Fibroblast of lung (primary cell): ENCODE measurements at regions not wholly inside any gene's neighbourhood (a gene's known extent, or its start where the extent isn't known, plus 50 kb on each side); places are given as distances from the start of the nearest gene placed in this dataset.

ENCODE experiments used
- DNase-seq, 2 donors: peaks; one replicate each; pipeline versions ENCODE4 v3.0.0 to v3.0.0-alpha.2; 2010; ENCODE audit warnings: low read depth in 2 of 2
- H2AFZ ChIP-seq: 2 replicates; pipeline ENCODE4 v1.5.1; 2012; ENCODE audit warnings: low read length, control low read depth, inconsistent platforms
- H3K27ac ChIP-seq: 2 replicates; pipeline ENCODE4 v1.5.1; 2011; ENCODE audit warnings: low read length, control low read depth; ENCODE audit not compliant: insufficient read depth
- H3K27me3 ChIP-seq: 2 replicates; pipeline ENCODE4 v1.5.1; 2011; ENCODE audit warnings: mild to moderate bottlenecking, low read length; ENCODE audit not compliant: control insufficient read depth, insufficient read depth
- H3K36me3 ChIP-seq: 2 replicates; pipeline ENCODE4 v1.5.1; 2011; ENCODE audit warnings: low read length; ENCODE audit not compliant: control insufficient read depth, insufficient read depth
- H3K4me1 ChIP-seq: 2 replicates; pipeline ENCODE4 v1.5.1; 2011; ENCODE audit warnings: low read length; ENCODE audit not compliant: control insufficient read depth, insufficient read depth; ENCODE audit errors: extremely low read depth
- H3K4me2 ChIP-seq: 2 replicates; pipeline ENCODE4 v1.5.1; 2011; ENCODE audit warnings: low read length, control low read depth; ENCODE audit not compliant: insufficient read depth; ENCODE audit errors: extremely low read depth
- H3K4me3 ChIP-seq, 4 experiments: fragments of 200-600 bp in 1 of 4; sonication (generic) in 1 of 4; replicated peaks in 1 of 4; 2 replicates each; pipeline ENCODE4 v1.5.1; 2011 to 2016; ENCODE audit warnings: low read length in 4 of 4, low read depth in 3 of 4, mild to moderate bottlenecking in 3 of 4, control low read depth in 2 of 4, inconsistent platforms in 1 of 4, mixed read lengths in 1 of 4; ENCODE audit not compliant: insufficient read depth in 1 of 4; ENCODE audit errors: control extremely low read depth in 1 of 4
- H3K79me2 ChIP-seq: 2 replicates; pipeline ENCODE4 v1.5.1; 2012; ENCODE audit warnings: mild to moderate bottlenecking, low read length, inconsistent platforms; ENCODE audit not compliant: control insufficient read depth, insufficient read depth
- H3K9ac ChIP-seq: 2 replicates; pipeline ENCODE4 v1.5.1; 2011; ENCODE audit warnings: mild to moderate bottlenecking, low read length, control low read depth; ENCODE audit not compliant: insufficient read depth
- H3K9me3 ChIP-seq: 2 replicates; pipeline ENCODE4 v1.5.1; 2012; ENCODE audit warnings: low read depth, low read length; ENCODE audit not compliant: control insufficient read depth, insufficient read depth
- H4K20me1 ChIP-seq: 2 replicates; pipeline ENCODE4 v1.5.1; 2011; ENCODE audit warnings: low read length; ENCODE audit not compliant: control insufficient read depth, insufficient read depth; ENCODE audit errors: extremely low read depth
- EZH2 ChIP-seq: IDR thresholded peaks from 2 replicates; pipeline ENCODE4 v1.5.1; 2012; ENCODE audit warnings: low read length, control low read depth, mild to moderate bottlenecking; ENCODE audit errors: missing control alignments
- TF ChIP-seq, protein P1 (sequence below), 2 donors: IDR thresholded peaks in 1 of 2; conservative IDR thresholded peaks in 1 of 2; 1 replicate in 1 of 2; 2 replicates in 1 of 2; pipeline ENCODE4 v1.5.1; 2011 to 2012; ENCODE audit warnings: low read length in 2 of 2, control low read depth in 1 of 2, inconsistent platforms in 1 of 2, low read depth in 1 of 2, mild to moderate bottlenecking in 1 of 2

DNA sequence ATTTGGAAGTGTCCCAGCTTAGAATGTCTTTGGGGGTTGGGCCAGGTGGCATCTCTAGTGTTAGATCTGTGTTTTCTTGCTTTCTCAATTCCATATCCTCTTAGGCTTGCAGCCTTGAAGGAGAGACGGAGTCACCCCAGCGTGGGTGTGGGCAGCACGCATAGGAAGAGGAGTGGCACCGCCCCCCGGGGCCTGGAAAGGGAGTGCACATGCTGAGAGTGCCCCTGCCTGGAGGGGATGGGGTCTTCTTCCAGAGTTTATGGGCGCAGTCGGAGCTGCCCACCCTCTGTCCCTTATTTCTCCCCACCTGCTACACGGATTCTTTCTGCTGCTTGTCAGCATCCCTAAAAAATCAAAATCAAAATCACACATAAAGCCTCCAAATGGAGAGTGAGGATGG, 309.7 kb downstream of the QKI start:
- H4K20me1 ChIP-seq = no peaks in the 10 kb centered on the region
- H3K27ac ChIP-seq = no peak overlapping the region
- no peak overlapping the region for H3K9ac ChIP-seq
- no peaks in the 10 kb centered on the region for H3K36me3 ChIP-seq
- H2AFZ ChIP-seq = no peak overlapping the region
- TF ChIP-seq EZH2 = no peak
- TF ChIP-seq, protein P1, sequence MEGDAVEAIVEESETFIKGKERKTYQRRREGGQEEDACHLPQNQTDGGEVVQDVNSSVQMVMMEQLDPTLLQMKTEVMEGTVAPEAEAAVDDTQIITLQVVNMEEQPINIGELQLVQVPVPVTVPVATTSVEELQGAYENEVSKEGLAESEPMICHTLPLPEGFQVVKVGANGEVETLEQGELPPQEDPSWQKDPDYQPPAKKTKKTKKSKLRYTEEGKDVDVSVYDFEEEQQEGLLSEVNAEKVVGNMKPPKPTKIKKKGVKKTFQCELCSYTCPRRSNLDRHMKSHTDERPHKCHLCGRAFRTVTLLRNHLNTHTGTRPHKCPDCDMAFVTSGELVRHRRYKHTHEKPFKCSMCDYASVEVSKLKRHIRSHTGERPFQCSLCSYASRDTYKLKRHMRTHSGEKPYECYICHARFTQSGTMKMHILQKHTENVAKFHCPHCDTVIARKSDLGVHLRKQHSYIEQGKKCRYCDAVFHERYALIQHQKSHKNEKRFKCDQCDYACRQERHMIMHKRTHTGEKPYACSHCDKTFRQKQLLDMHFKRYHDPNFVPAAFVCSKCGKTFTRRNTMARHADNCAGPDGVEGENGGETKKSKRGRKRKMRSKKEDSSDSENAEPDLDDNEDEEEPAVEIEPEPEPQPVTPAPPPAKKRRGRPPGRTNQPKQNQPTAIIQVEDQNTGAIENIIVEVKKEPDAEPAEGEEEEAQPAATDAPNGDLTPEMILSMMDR (conservative IDR thresholded peaks at IDR 0.05 in 1 of 2, IDR thresholded peaks at IDR 0.05 in 1 of 2; ENCODE audit: low read depth in 1 of 2, low read length in 2 of 2) = no peak
- H3K79me2 ChIP-seq = no peaks in the 10 kb centered on the region
- H3K27me3 ChIP-seq = no peaks in the 10 kb centered on the region
- H3K4me2 ChIP-seq = no peak overlapping the region
- no peaks in the 10 kb centered on the region for H3K4me1 ChIP-seq
- no peak for DNase-seq
- H3K9me3 ChIP-seq = no peaks in the 10 kb centered on the region
- H3K4me3 ChIP-seq = no peak overlapping the region

DNA sequence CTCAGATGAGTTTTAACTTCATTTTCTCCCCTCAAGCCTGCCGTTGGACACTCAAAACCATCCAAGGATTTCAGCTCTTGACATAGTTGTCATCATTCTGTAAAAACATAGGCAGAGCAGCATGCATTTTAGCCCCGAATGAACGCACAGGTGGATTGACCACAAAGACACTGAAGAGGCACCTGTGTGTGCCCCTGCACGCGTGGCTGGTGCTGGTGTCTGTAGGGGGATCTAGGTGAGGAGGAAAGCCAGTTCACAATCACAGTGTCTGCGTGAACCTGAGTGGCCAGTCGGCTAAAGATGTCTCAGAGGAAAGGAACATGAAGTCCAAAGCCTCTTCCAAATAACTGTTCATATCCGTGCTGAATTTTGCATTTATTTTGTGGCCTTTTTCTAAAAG, 309.2 kb downstream of the QKI start:
- Histone ChIP-seq H2AFZ (no peak overlapping the region), H3K27ac (no peak overlapping the region), H3K79me2 (no peaks in the 10 kb centered on the region), H4K20me1 (no peaks in the 10 kb centered on the region), H3K4me2 (no peak overlapping the region), H3K4me1 (no peaks in the 10 kb centered on the region), H3K36me3 (no peaks in the 10 kb centered on the region), H3K27me3 (no peaks in the 10 kb centered on the region), H3K9me3 (no peaks in the 10 kb centered on the region), H3K4me3 (no peak overlapping the region), H3K9ac (no peak overlapping the region)
- no peak for TF ChIP-seq EZH2
- TF ChIP-seq, protein P1 (conservative IDR thresholded peaks at IDR 0.05 in 1 of 2, IDR thresholded peaks at IDR 0.05 in 1 of 2; ENCODE audit: low read depth in 1 of 2, low read length in 2 of 2) = no peak
- DNase-seq = no peak

DNA sequence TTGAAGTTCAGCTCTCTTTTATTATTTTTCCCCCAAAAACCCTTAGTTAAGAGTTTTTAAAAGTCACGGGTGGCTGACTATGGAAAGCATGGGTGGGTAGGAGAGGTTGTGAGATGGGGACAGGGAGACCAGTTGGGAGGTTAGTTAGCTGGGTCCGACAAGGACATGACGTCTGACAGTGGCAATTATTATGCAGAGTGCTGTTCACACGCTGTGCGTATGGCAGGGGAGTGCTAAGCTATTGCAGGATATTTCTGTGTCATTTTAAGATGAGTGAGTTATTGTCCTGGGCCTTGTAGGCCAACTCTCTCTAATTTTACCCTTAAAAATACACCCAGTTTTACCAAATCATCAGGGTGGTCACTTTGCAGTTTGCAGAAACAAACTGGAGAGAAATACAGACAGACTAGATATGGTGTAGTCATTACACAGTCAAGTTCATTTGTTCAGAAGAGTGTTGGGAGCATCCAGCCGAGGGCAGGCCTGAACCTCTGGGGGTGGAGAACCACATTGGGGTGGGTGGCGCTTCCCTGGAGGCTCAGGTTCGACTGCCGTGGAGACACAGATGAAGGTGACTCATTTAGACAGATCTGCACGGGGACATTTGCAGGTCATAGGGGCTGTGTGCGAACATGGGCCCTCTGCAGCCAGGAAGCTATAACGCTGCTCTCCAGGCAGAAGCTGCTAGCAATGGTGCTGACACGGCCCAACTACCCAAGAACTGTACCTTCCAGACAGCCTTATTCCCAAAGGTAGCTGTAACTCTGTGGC, 307.6 kb downstream of the QKI start:
- Histone ChIP-seq H3K36me3 (no peaks in the 10 kb centered on the region), H3K27ac (no peak overlapping the region), H3K9ac (no peak overlapping the region), H3K27me3 (no peaks in the 10 kb centered on the region), H4K20me1 (no peaks in the 10 kb centered on the region), H2AFZ (no peak overlapping the region), H3K4me1 (no peaks in the 10 kb centered on the region), H3K9me3 (no peaks in the 10 kb centered on the region), H3K4me2 (no peak overlapping the region), H3K4me3 (no peak overlapping the region), H3K79me2 (no peaks in the 10 kb centered on the region)
- TF ChIP-seq, protein P1 (conservative IDR thresholded peaks at IDR 0.05 in 1 of 2, IDR thresholded peaks at IDR 0.05 in 1 of 2; ENCODE audit: low read depth in 1 of 2, low read length in 2 of 2) = no peak
- TF ChIP-seq EZH2 = no peak
- no peak for DNase-seq
